WTC11 (cell line): ENCODE measurements at regions not wholly inside any gene's neighbourhood (a gene's known extent, or its start where the extent isn't known, plus 50 kb on each side); places are given as distances from the start of the nearest gene placed in this dataset.

Experiments used
- IRF2 ChIP-seq: sonication (generic); formaldehyde crosslinking; IDR thresholded peaks from 2 replicates; pipeline ENCODE4 v1.8.0; 2022; ENCODE audit warnings: low read depth, missing genetic modification reagents, borderline replicate concordance
- MAX ChIP-seq: sonication (generic); formaldehyde crosslinking; IDR thresholded peaks from 2 replicates; pipeline ENCODE4 v1.8.0; 2022; ENCODE audit warnings: mild to moderate bottlenecking, missing genetic modification reagents
- NR3C1 ChIP-seq: sonication (generic); formaldehyde crosslinking; conservative IDR thresholded peaks from 2 replicates; pipeline ENCODE4 v1.8.1; 2023; ENCODE audit warnings: low read depth, mild to moderate bottlenecking, missing genetic modification reagents
- TEAD4 ChIP-seq: sonication (generic); formaldehyde crosslinking; IDR thresholded peaks from 2 replicates; pipeline ENCODE4 v1.8.0; 2022; ENCODE audit warnings: mild to moderate bottlenecking, missing genetic modification reagents
- ZNF263 ChIP-seq: sonication (generic); formaldehyde crosslinking; IDR thresholded peaks from 2 replicates; pipeline ENCODE4 v1.8.1; 2022; ENCODE audit warnings: low read depth, mild to moderate bottlenecking, moderate library complexity, missing genetic modification reagents
- TF ChIP-seq, protein P1 (sequence below): sonication (generic); formaldehyde crosslinking; IDR thresholded peaks from 2 replicates; pipeline ENCODE4 v1.8.1; 2023; ENCODE audit warnings: mild to moderate bottlenecking, missing genetic modification reagents
- TF ChIP-seq, protein P2 (sequence below): fragments of 200-600 bp; IDR thresholded peaks from 2 replicates; pipeline ENCODE4 v1.8.0; 2022; ENCODE audit warnings: antibody characterized with exemption
- TF ChIP-seq, protein P3 (sequence below): sonication (generic); formaldehyde crosslinking; IDR thresholded peaks from 2 replicates; pipeline ENCODE4 v1.8.0; 2023; ENCODE audit warnings: mild to moderate bottlenecking, missing genetic modification reagents
- TF ChIP-seq, protein P4 (sequence below): sonication (generic); formaldehyde crosslinking; conservative IDR thresholded peaks from 2 replicates; pipeline ENCODE4 v1.8.1; 2023; ENCODE audit warnings: mild to moderate bottlenecking, low read depth, missing genetic modification reagents, moderate library complexity

- TF ChIP-seq, protein P1, sequence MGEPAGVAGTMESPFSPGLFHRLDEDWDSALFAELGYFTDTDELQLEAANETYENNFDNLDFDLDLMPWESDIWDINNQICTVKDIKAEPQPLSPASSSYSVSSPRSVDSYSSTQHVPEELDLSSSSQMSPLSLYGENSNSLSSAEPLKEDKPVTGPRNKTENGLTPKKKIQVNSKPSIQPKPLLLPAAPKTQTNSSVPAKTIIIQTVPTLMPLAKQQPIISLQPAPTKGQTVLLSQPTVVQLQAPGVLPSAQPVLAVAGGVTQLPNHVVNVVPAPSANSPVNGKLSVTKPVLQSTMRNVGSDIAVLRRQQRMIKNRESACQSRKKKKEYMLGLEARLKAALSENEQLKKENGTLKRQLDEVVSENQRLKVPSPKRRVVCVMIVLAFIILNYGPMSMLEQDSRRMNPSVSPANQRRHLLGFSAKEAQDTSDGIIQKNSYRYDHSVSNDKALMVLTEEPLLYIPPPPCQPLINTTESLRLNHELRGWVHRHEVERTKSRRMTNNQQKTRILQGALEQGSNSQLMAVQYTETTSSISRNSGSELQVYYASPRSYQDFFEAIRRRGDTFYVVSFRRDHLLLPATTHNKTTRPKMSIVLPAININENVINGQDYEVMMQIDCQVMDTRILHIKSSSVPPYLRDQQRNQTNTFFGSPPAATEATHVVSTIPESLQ, result no peak
- TF ChIP-seq, protein P2, sequence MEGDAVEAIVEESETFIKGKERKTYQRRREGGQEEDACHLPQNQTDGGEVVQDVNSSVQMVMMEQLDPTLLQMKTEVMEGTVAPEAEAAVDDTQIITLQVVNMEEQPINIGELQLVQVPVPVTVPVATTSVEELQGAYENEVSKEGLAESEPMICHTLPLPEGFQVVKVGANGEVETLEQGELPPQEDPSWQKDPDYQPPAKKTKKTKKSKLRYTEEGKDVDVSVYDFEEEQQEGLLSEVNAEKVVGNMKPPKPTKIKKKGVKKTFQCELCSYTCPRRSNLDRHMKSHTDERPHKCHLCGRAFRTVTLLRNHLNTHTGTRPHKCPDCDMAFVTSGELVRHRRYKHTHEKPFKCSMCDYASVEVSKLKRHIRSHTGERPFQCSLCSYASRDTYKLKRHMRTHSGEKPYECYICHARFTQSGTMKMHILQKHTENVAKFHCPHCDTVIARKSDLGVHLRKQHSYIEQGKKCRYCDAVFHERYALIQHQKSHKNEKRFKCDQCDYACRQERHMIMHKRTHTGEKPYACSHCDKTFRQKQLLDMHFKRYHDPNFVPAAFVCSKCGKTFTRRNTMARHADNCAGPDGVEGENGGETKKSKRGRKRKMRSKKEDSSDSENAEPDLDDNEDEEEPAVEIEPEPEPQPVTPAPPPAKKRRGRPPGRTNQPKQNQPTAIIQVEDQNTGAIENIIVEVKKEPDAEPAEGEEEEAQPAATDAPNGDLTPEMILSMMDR, result no peak
- TF ChIP-seq IRF2 (no peak), ZNF263 (CRISPR knock-in tag) (no peak), NR3C1 (CRISPR knock-in tag) (no peak), MAX (CRISPR knock-in tag) (no peak), TEAD4 (CRISPR knock-in tag) (no peak)
- TF ChIP-seq, protein P3, sequence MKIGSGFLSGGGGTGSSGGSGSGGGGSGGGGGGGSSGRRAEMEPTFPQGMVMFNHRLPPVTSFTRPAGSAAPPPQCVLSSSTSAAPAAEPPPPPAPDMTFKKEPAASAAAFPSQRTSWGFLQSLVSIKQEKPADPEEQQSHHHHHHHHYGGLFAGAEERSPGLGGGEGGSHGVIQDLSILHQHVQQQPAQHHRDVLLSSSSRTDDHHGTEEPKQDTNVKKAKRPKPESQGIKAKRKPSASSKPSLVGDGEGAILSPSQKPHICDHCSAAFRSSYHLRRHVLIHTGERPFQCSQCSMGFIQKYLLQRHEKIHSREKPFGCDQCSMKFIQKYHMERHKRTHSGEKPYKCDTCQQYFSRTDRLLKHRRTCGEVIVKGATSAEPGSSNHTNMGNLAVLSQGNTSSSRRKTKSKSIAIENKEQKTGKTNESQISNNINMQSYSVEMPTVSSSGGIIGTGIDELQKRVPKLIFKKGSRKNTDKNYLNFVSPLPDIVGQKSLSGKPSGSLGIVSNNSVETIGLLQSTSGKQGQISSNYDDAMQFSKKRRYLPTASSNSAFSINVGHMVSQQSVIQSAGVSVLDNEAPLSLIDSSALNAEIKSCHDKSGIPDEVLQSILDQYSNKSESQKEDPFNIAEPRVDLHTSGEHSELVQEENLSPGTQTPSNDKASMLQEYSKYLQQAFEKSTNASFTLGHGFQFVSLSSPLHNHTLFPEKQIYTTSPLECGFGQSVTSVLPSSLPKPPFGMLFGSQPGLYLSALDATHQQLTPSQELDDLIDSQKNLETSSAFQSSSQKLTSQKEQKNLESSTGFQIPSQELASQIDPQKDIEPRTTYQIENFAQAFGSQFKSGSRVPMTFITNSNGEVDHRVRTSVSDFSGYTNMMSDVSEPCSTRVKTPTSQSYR (CRISPR knock-in tag), result no peak
- TF ChIP-seq, protein P4, sequence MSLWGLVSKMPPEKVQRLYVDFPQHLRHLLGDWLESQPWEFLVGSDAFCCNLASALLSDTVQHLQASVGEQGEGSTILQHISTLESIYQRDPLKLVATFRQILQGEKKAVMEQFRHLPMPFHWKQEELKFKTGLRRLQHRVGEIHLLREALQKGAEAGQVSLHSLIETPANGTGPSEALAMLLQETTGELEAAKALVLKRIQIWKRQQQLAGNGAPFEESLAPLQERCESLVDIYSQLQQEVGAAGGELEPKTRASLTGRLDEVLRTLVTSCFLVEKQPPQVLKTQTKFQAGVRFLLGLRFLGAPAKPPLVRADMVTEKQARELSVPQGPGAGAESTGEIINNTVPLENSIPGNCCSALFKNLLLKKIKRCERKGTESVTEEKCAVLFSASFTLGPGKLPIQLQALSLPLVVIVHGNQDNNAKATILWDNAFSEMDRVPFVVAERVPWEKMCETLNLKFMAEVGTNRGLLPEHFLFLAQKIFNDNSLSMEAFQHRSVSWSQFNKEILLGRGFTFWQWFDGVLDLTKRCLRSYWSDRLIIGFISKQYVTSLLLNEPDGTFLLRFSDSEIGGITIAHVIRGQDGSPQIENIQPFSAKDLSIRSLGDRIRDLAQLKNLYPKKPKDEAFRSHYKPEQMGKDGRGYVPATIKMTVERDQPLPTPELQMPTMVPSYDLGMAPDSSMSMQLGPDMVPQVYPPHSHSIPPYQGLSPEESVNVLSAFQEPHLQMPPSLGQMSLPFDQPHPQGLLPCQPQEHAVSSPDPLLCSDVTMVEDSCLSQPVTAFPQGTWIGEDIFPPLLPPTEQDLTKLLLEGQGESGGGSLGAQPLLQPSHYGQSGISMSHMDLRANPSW (CRISPR knock-in tag), result no peak
These were observed 148.3 kb downstream of the CENPC start for GRCh38 chr4:67397031-67397430.
